K562 (cell line): ENCODE measurements at regions not wholly inside any gene's neighbourhood (a gene's known extent, or its start where the extent isn't known, plus 50 kb on each side); places are given as distances from the start of the nearest gene placed in this dataset.

ENCODE experiments used
- ATAC-seq: fragments of 200-7000 bp; cut with Tn5 transposase; 3 replicates; pipeline ENCODE4 v1.9.1; 2020; ENCODE audit warnings: moderate library complexity
- BruUV-seq: library from RNA; stranded (reverse); fragments of 400-500 nt; replicated peaks from 2 replicates; lab custom pipeline; 2021; lab: Mats Ljungman, UMichigan
- CTCF ChIA-PET: fragments of 300-600 bp; formaldehyde crosslinking; extraction: SDS; loops from one replicate; lab custom pipeline; 2021; ENCODE audit warnings: low intra/inter-chr PET ratio; lab: Yijun Ruan, JAX
- POLR2A ChIA-PET: fragments of 300-600, 350-650 bp; sonication (Branson Sonifier 250); formaldehyde crosslinking; extraction: SDS; loops from one replicate; lab custom pipeline; 2021; ENCODE audit warnings: antibody characterized with exemption, inconsistent platforms; lab: Yijun Ruan, JAX
- DNase-seq, 4 experiments: peaks; one replicate each; pipeline versions ENCODE4 v3.0.0 to v3.0.0-alpha.2; 2011 to 2018; ENCODE audit warnings: low spot score in 3 of 4, mixed read lengths in 3 of 4; ENCODE audit errors: extremely low read depth in 1 of 4
- FAIRE-seq: peaks from 2 replicates; lab custom pipeline; 2011; peaks lifted over from hg19 to GRCh38; lab: Jason Lieb, UNC
- H2AFZ ChIP-seq: 2 replicates; pipeline ENCODE4 v1.6.0; 2011; ENCODE audit warnings: low read depth, low read length, control low read depth, inconsistent platforms
- H3K27ac ChIP-seq: fragments of 200-600 bp; 3 replicates; pipeline ENCODE4 v1.8.0; 2011; ENCODE audit warnings: low read depth, mild to moderate bottlenecking, control low read depth, inconsistent platforms, low read length, moderate library complexity, mixed read lengths; ENCODE audit errors: extremely low read depth
- H3K27me3 ChIP-seq, 2 experiments: fragments of 300-600 bp in 1 of 2; 2 replicates in 1 of 2; 3 replicates in 1 of 2; pipeline versions ENCODE4 v1.6.0 to v1.8.0; 2011; ENCODE audit warnings: inconsistent platforms in 2 of 2, low read length in 2 of 2, mild to moderate bottlenecking in 1 of 2, mixed read lengths in 1 of 2, moderate library complexity in 1 of 2; ENCODE audit not compliant: control insufficient read depth in 2 of 2, insufficient read depth in 2 of 2
- H3K36me3 ChIP-seq: fragments of 300-600 bp; 3 replicates; pipeline ENCODE4 v1.8.0; 2011; ENCODE audit warnings: mild to moderate bottlenecking, low read length, inconsistent platforms; ENCODE audit not compliant: control insufficient read depth, insufficient read depth
- H3K4me1 ChIP-seq, 2 experiments: fragments of 200-600 bp in 1 of 2; replicated peaks in 1 of 2; 2 replicates in 1 of 2; 3 replicates in 1 of 2; pipeline versions ENCODE4 v1.5.1 to v1.8.0; 2011; ENCODE audit warnings: inconsistent platforms in 2 of 2, low read length in 2 of 2, mild to moderate bottlenecking in 1 of 2, mixed read lengths in 1 of 2, moderate library complexity in 1 of 2; ENCODE audit not compliant: control insufficient read depth in 2 of 2, insufficient read depth in 2 of 2
- H3K4me2 ChIP-seq: 2 replicates; pipeline ENCODE4 v1.6.1; 2011; ENCODE audit warnings: low read length, control low read depth, inconsistent platforms, mixed read lengths; ENCODE audit not compliant: insufficient read depth
- H3K4me3 ChIP-seq: fragments of 200-600 bp; sonication (generic), shearing (Covaris generic); 2 replicates; pipeline ENCODE4 v1.5.1; 2016; ENCODE audit warnings: control low read depth, inconsistent platforms
- H3K79me2 ChIP-seq: fragments of 200-600 bp; 3 replicates; pipeline ENCODE4 v1.8.0; 2011; ENCODE audit warnings: low read length, inconsistent platforms; ENCODE audit not compliant: control insufficient read depth, insufficient read depth
- H3K9ac ChIP-seq, 2 experiments: 2 replicates each; pipeline versions ENCODE4 v1.6.0 to v1.6.1; 2011; ENCODE audit warnings: low read depth in 2 of 2, low read length in 2 of 2, control low read depth in 1 of 2, inconsistent platforms in 1 of 2, mild to moderate bottlenecking in 1 of 2, mixed read lengths in 1 of 2; ENCODE audit not compliant: insufficient read depth in 1 of 2
- H3K9me1 ChIP-seq: one replicate; pipeline ENCODE4 v1.6.0; 2011; ENCODE audit warnings: inconsistent platforms, mild to moderate bottlenecking, low read length, moderate library complexity; ENCODE audit not compliant: control insufficient read depth, insufficient read depth
- H3K9me3 ChIP-seq: replicated peaks from 2 replicates; pipeline ENCODE4 v1.5.1; 2011; ENCODE audit warnings: low read depth, low read length, inconsistent platforms; ENCODE audit not compliant: control insufficient read depth, insufficient read depth
- H4K20me1 ChIP-seq: replicated peaks from 2 replicates; pipeline ENCODE4 v1.6.1; 2011; ENCODE audit warnings: low read length, inconsistent platforms, mixed read lengths; ENCODE audit not compliant: control insufficient read depth, insufficient read depth
- BRD4 ChIP-seq: fragments of 200-600 bp; sonication (generic); IDR thresholded peaks from 2 replicates; pipeline ENCODE4 v1.6.1; 2017; ENCODE audit warnings: inconsistent platforms
- MEF2D ChIP-seq: conservative IDR thresholded peaks from 2 replicates; pipeline ENCODE4 v1.6.1; 2016; ENCODE audit warnings: low read depth, missing genetic modification characterization, missing compliant biosample characterization
- MTA3 ChIP-seq: fragments of 450-650 bp; formaldehyde crosslinking; IDR thresholded peaks from 2 replicates; pipeline ENCODE4 v1.6.1; 2017; ENCODE audit warnings: mild to moderate bottlenecking, borderline replicate concordance
- PRMT5 ChIP-seq: sonication (generic); formaldehyde crosslinking; IDR thresholded peaks from 2 replicates; pipeline ENCODE4 v1.5.0; 2020; ENCODE audit warnings: missing genetic modification reagents
- RBM25 ChIP-seq: fragments of 200-400 bp; formaldehyde crosslinking; IDR thresholded peaks from 2 replicates; pipeline ENCODE4 v1.6.1; 2018; ENCODE audit warnings: low read length, low read depth, moderate library complexity; ENCODE audit not compliant: severe bottlenecking
- SIX5 ChIP-seq, 2 experiments: IDR thresholded peaks; 2 replicates each; pipeline ENCODE4 v1.6.1; 2011; ENCODE audit warnings: low read length in 2 of 2, borderline replicate concordance in 1 of 2, low read depth in 1 of 2, mild to moderate bottlenecking in 1 of 2, moderate library complexity in 1 of 2; ENCODE audit not compliant: insufficient read depth in 1 of 2
- SMAD2 ChIP-seq: fragments of 150-350 bp; IDR thresholded peaks from 2 replicates; pipeline ENCODE4 v1.6.1; 2014; ENCODE audit warnings: low read depth, mild to moderate bottlenecking, low read length
- SREBF1 ChIP-seq: fragments of 150-350 bp; IDR thresholded peaks from 2 replicates; pipeline ENCODE4 v1.6.1; 2014; ENCODE audit warnings: antibody characterized with exemption, low read depth, low read length, borderline replicate concordance
- ZEB2 ChIP-seq: fragments of 450-650 bp; IDR thresholded peaks from 2 replicates; pipeline ENCODE4 v1.6.1; 2016
- ZNF384 ChIP-seq: IDR thresholded peaks from 2 replicates; pipeline ENCODE4 v1.6.1; 2012; ENCODE audit warnings: low read depth, low read length, improper control_type of control experiment
- ZNF778 ChIP-seq: fragments of 450-650 bp; formaldehyde crosslinking; IDR thresholded peaks from 2 replicates; pipeline ENCODE4 v1.4.0; 2020; ENCODE audit warnings: mild to moderate bottlenecking, moderate library complexity
- WGBS: fragments of 100-300 bp; shearing (Covaris generic); methylation state at CpG from one replicate; pipeline ENCODE4 v1.1.6; 2016; ENCODE audit warnings: low coverage, mixed read lengths; ENCODE audit not compliant: insufficient coverage; ENCODE audit errors: missing lambda C conversion rate; 5-methylcytosine and 5-hydroxymethylcytosine counted together
- in situ Hi-C: fragments of 300-500 bp; cut with MboI; formaldehyde crosslinking; loops from 4 replicates; pipeline ENCODE4 v1.15.0; 2018; ENCODE audit warnings: inconsistent platforms, mixed read lengths
- intact Hi-C: fragments of 100-400 bp; cut with micrococcal nuclease; formaldehyde crosslinking; loops from 2 replicates; pipeline ENCODE4 v1.14.2; 2022

GRCh38 chr2:34387536-34387935 lies 788.4 kb upstream of the FAM98A start:
- intact Hi-C loops (no loop called here), in situ Hi-C loops (no loop called here)
- no peak for FAIRE-seq
- no peaks in the 10 kb centered on the region for H3K4me1 ChIP-seq
- 0% methylated on average over 3 of the region's 3 CpGs for WGBS
- H3K4me3 ChIP-seq = no peak overlapping the region
- ChIA-PET CTCF (no interaction called here), POLR2A (no interaction called here)
- H4K20me1 ChIP-seq = no peaks in the 10 kb centered on the region
- H3K36me3 ChIP-seq = no peaks in the 10 kb centered on the region
- H3K4me2 ChIP-seq = no peak overlapping the region
- no peaks in the 10 kb centered on the region for H3K27me3 ChIP-seq
- no peak overlapping the region for H2AFZ ChIP-seq
- no peaks in the 10 kb centered on the region for H3K9me1 ChIP-seq
- H3K27ac ChIP-seq = no peak overlapping the region
- no peaks in the 10 kb centered on the region for H3K79me2 ChIP-seq
- no TSS peak for BruUV-seq
- no peak overlapping the region for H3K9ac ChIP-seq
- H3K9me3 ChIP-seq = no peaks in the 10 kb centered on the region; the same call in 1 of the 2 replicates
- no peak for TF ChIP-seq SREBF1
- no peak for TF ChIP-seq ZEB2
- TF ChIP-seq SIX5 (IDR thresholded peaks at IDR 0.05; ENCODE audit: borderline replicate concordance in 1 of 2, insufficient read depth in 1 of 2, low read depth in 1 of 2, low read length in 2 of 2) = no peak
- no peak for TF ChIP-seq MEF2D (tag)
- TF ChIP-seq RBM25 = no peak
- no peak for TF ChIP-seq PRMT5 (CRISPR knock-in tag)
- TF ChIP-seq BRD4 = no peak
- TF ChIP-seq ZNF778 (CRISPR knock-in tag) = no peak
- TF ChIP-seq ZNF384 = no peak
- no peak for TF ChIP-seq MTA3
- no peak for TF ChIP-seq SMAD2
- TF ChIP-seq, all 486 proteins: peak for 0
- DNase-seq = no peak
- ATAC-seq = no peak
